ENCODE measurements at regions not wholly inside any gene's neighbourhood (a gene's known extent, or its start where the extent isn't known, plus 50 kb on each side); places are given as distances from the start of the nearest gene placed in this dataset.
A peak's percentile ranks its signal among the peaks of the same experiment; 100 is the strongest.

GRCh38 chr3:76561494-76562236 is 478.2 kb upstream of the ROBO2 start:
- Histone ChIP-seq H3K9ac (ENCODE audit: low read length) (no peak overlapping the region), H3K9me3 (ENCODE audit: control insufficient read depth, low read length) (no peaks in the 10 kb centered on the region), H3K14ac (ENCODE audit: low read length in 2 of 2) (no peak overlapping the region), H3K23ac (ENCODE audit: low read length in 2 of 2) (no peak overlapping the region), H2BK15ac (ENCODE audit: low read depth, poor library complexity, severe bottlenecking) (no peak overlapping the region), H3K4me1 (ENCODE audit: control insufficient read depth, insufficient read depth, low read depth, low read length) (no peaks in the 10 kb centered on the region), H3K36me3 (ENCODE audit: control insufficient read depth in 1 of 2, insufficient read depth in 2 of 2, low read depth in 1 of 2, low read length in 2 of 2) (no peaks in the 10 kb centered on the region), H2AK5ac (ENCODE audit: low read length, severe bottlenecking) (no peak overlapping the region), H3K4me2 (ENCODE audit: low read length, poor library complexity, severe bottlenecking) (no peak overlapping the region), H4K91ac (ENCODE audit: low read length) (no peak overlapping the region), H2BK12ac (ENCODE audit: low read length in 2 of 2) (no peak overlapping the region), H2BK120ac (ENCODE audit: low read depth, low read length) (no peak overlapping the region), H4K8ac (ENCODE audit: low read length) (no peak overlapping the region), H3K79me1 (replicated peaks; ENCODE audit: low read length, poor library complexity, severe bottlenecking) (no peaks in the 10 kb centered on the region), H3K18ac (ENCODE audit: low read depth in 1 of 2, low read length in 2 of 2) (no peak overlapping the region), H3K27me3 (ENCODE audit: control insufficient read depth in 1 of 2, insufficient read depth in 1 of 2, low read length in 2 of 2) (no peaks in the 10 kb centered on the region), H3K4ac (ENCODE audit: low read depth in 1 of 2, low read length in 2 of 2) (no peak overlapping the region), H3K4me3 (ENCODE audit: insufficient read depth in 1 of 2, low read depth in 1 of 2, low read length in 2 of 2) (no peak overlapping the region), H2BK5ac (ENCODE audit: low read depth, low read length, poor library complexity, severe bottlenecking) (no peak overlapping the region), H2AFZ (ENCODE audit: low read depth, low read length) (no peak overlapping the region), H3K27ac (ENCODE audit: low read length, poor library complexity, severe bottlenecking) (no peak overlapping the region)
- WGBS: 5% methylated on average over 2 of the region's 2 CpGs
- DNase-seq: peak; percentile 60

- 95% methylated on average over 5 of the region's 5 CpGs for WGBS
- Histone ChIP-seq H3K27ac (ENCODE audit: low read length, poor library complexity, severe bottlenecking) (no peak overlapping the region), H3K18ac (ENCODE audit: low read depth in 1 of 2, low read length in 2 of 2) (no peak overlapping the region), H2BK15ac (ENCODE audit: low read depth, poor library complexity, severe bottlenecking) (no peak overlapping the region), H3K9ac (ENCODE audit: low read length) (no peak overlapping the region), H2AK5ac (ENCODE audit: low read length, severe bottlenecking) (no peak overlapping the region), H3K9me3 (ENCODE audit: control insufficient read depth, low read length) (no peaks in the 10 kb centered on the region), H3K4me1 (ENCODE audit: control insufficient read depth, insufficient read depth, low read depth, low read length) (no peaks in the 10 kb centered on the region), H2BK12ac (ENCODE audit: low read length in 2 of 2) (no peak overlapping the region), H3K36me3 (ENCODE audit: control insufficient read depth in 1 of 2, insufficient read depth in 2 of 2, low read depth in 1 of 2, low read length in 2 of 2) (no peaks in the 10 kb centered on the region), H4K91ac (ENCODE audit: low read length) (no peak overlapping the region), H3K27me3 (ENCODE audit: control insufficient read depth in 1 of 2, insufficient read depth in 1 of 2, low read length in 2 of 2) (no peaks in the 10 kb centered on the region), H2BK5ac (ENCODE audit: low read depth, low read length, poor library complexity, severe bottlenecking) (no peak overlapping the region), H3K79me1 (replicated peaks; ENCODE audit: low read length, poor library complexity, severe bottlenecking) (no peaks in the 10 kb centered on the region), H3K4me3 (ENCODE audit: insufficient read depth in 1 of 2, low read depth in 1 of 2, low read length in 2 of 2) (no peak overlapping the region), H3K14ac (ENCODE audit: low read length in 2 of 2) (no peak overlapping the region), H3K4me2 (ENCODE audit: low read length, poor library complexity, severe bottlenecking) (no peak overlapping the region), H2BK120ac (ENCODE audit: low read depth, low read length) (no peak overlapping the region), H3K4ac (ENCODE audit: low read depth in 1 of 2, low read length in 2 of 2) (no peak overlapping the region), H2AFZ (ENCODE audit: low read depth, low read length) (no peak overlapping the region), H3K23ac (ENCODE audit: low read length in 2 of 2) (no peak overlapping the region), H4K8ac (ENCODE audit: low read length) (no peak overlapping the region)
- no peak for DNase-seq
Observed at GRCh38 chr3:76565496-76566210, 474.2 kb upstream of the ROBO2 start.

- no peaks in the 10 kb centered on the region for H3K79me1 ChIP-seq (replicated peaks; ENCODE audit: low read length, poor library complexity, severe bottlenecking)
- H3K4me1 ChIP-seq (ENCODE audit: control insufficient read depth, insufficient read depth, low read depth, low read length): no peaks in the 10 kb centered on the region
- no peak overlapping the region for H4K8ac ChIP-seq (ENCODE audit: low read length)
- no peak overlapping the region for H3K18ac ChIP-seq (ENCODE audit: low read depth in 1 of 2, low read length in 2 of 2)
- H3K4ac ChIP-seq (ENCODE audit: low read depth in 1 of 2, low read length in 2 of 2): no peak overlapping the region
- no peak overlapping the region for H3K4me2 ChIP-seq (ENCODE audit: low read length, poor library complexity, severe bottlenecking)
- H2BK12ac ChIP-seq (ENCODE audit: low read length in 2 of 2): no peak overlapping the region
- H4K91ac ChIP-seq (ENCODE audit: low read length): no peak overlapping the region
- H3K27ac ChIP-seq (ENCODE audit: low read length, poor library complexity, severe bottlenecking): no peak overlapping the region
- H2AFZ ChIP-seq (ENCODE audit: low read depth, low read length): no peak overlapping the region
- H2BK15ac ChIP-seq (ENCODE audit: low read depth, poor library complexity, severe bottlenecking): no peak overlapping the region
- no peak overlapping the region for H3K9ac ChIP-seq (ENCODE audit: low read length)
- no peak for DNase-seq
- no peak overlapping the region for H3K4me3 ChIP-seq (ENCODE audit: insufficient read depth in 1 of 2, low read depth in 1 of 2, low read length in 2 of 2)
- H3K14ac ChIP-seq (ENCODE audit: low read length in 2 of 2): no peak overlapping the region
- no peaks in the 10 kb centered on the region for H3K36me3 ChIP-seq (ENCODE audit: control insufficient read depth in 1 of 2, insufficient read depth in 2 of 2, low read depth in 1 of 2, low read length in 2 of 2)
- no peak overlapping the region for H2AK5ac ChIP-seq (ENCODE audit: low read length, severe bottlenecking)
- H2BK5ac ChIP-seq (ENCODE audit: low read depth, low read length, poor library complexity, severe bottlenecking): no peak overlapping the region
- WGBS: 95% methylated on average over 2 of the region's 2 CpGs
- no peaks in the 10 kb centered on the region for H3K27me3 ChIP-seq (ENCODE audit: control insufficient read depth in 1 of 2, insufficient read depth in 1 of 2, low read length in 2 of 2)
- H3K9me3 ChIP-seq (ENCODE audit: control insufficient read depth, low read length): no peaks in the 10 kb centered on the region
- H3K23ac ChIP-seq (ENCODE audit: low read length in 2 of 2): no peak overlapping the region
- no peak overlapping the region for H2BK120ac ChIP-seq (ENCODE audit: low read depth, low read length)
Observed at GRCh38 chr3:76566211-76566534, 473.7 kb upstream of the ROBO2 start.

DNA sequence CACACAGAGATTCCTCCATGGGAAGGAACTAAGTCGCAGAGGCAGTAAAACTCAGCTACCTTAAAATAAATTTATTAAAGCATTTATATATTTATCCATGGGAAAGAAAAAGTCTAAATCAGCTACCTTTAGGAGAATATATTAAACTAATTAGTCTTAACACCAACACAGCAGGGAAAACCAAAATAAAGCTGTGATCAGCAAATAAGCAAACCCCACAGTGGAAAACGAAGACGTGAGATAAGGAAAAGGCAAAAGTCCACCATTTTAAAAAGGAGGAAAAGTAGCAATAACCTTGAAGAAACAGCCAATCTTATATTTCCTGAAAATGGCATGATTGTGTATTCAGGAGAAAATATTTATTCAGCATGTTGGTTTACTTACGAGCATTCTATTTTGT is 473.0 kb upstream of the ROBO2 start:
- 100% methylated on average over 2 of the region's 4 CpGs for WGBS
- Histone ChIP-seq H3K4ac (ENCODE audit: low read depth in 1 of 2, low read length in 2 of 2) (no peak overlapping the region), H3K18ac (ENCODE audit: low read depth in 1 of 2, low read length in 2 of 2) (no peak overlapping the region), H3K4me1 (ENCODE audit: control insufficient read depth, insufficient read depth, low read depth, low read length) (no peaks in the 10 kb centered on the region), H2BK12ac (ENCODE audit: low read length in 2 of 2) (no peak overlapping the region), H2BK120ac (ENCODE audit: low read depth, low read length) (no peak overlapping the region), H2AFZ (ENCODE audit: low read depth, low read length) (no peak overlapping the region), H3K27ac (ENCODE audit: low read length, poor library complexity, severe bottlenecking) (no peak overlapping the region), H2BK15ac (ENCODE audit: low read depth, poor library complexity, severe bottlenecking) (no peak overlapping the region), H3K27me3 (ENCODE audit: control insufficient read depth in 1 of 2, insufficient read depth in 1 of 2, low read length in 2 of 2) (no peaks in the 10 kb centered on the region), H3K14ac (ENCODE audit: low read length in 2 of 2) (no peak overlapping the region), H2BK5ac (ENCODE audit: low read depth, low read length, poor library complexity, severe bottlenecking) (no peak overlapping the region), H3K23ac (ENCODE audit: low read length in 2 of 2) (no peak overlapping the region), H3K79me1 (replicated peaks; ENCODE audit: low read length, poor library complexity, severe bottlenecking) (no peaks in the 10 kb centered on the region), H4K8ac (ENCODE audit: low read length) (no peak overlapping the region), H4K91ac (ENCODE audit: low read length) (no peak overlapping the region), H3K4me2 (ENCODE audit: low read length, poor library complexity, severe bottlenecking) (no peak overlapping the region), H3K36me3 (ENCODE audit: control insufficient read depth in 1 of 2, insufficient read depth in 2 of 2, low read depth in 1 of 2, low read length in 2 of 2) (no peaks in the 10 kb centered on the region), H3K4me3 (ENCODE audit: insufficient read depth in 1 of 2, low read depth in 1 of 2, low read length in 2 of 2) (no peak overlapping the region), H3K9ac (ENCODE audit: low read length) (no peak overlapping the region), H2AK5ac (ENCODE audit: low read length, severe bottlenecking) (no peak overlapping the region), H3K9me3 (ENCODE audit: control insufficient read depth, low read length) (no peaks in the 10 kb centered on the region)
- DNase-seq: no peak

All from mesenchymal stem cell (in vitro differentiated cells and primary cell).